ENCODE measurements at regions not wholly inside any gene's neighbourhood (a gene's known extent, or its start where the extent isn't known, plus 50 kb on each side); places are given as distances from the start of the nearest gene placed in this dataset.

DNA sequence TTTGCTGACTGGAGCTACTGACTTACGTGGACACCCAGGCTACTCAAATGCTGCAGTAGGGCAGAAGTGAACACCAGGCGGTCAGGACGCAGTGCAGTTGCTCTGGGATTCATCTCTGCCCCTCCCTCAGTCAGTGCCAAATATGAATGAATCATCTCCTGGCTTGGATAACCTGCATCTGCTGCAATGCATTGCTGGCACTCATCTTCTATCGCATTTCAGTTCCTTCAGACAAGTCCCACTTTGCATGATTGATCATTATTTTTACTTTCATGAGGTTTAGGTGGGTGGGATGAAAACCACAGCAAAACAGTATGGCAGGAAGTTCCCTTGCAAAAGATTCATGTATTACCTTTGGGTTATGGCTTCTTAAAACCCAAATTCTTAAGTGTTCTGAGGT, 224.6 kb upstream of the NRP1 start:
- H3K9me3 ChIP-seq (ENCODE audit: insufficient read depth, low read depth, low read length) = no peaks in the 10 kb centered on the region
- no peak overlapping the region for H3K18ac ChIP-seq (ENCODE audit: low read length)
- H3K27ac ChIP-seq (ENCODE audit: low read depth, low read length) = no peak overlapping the region
- no peaks in the 10 kb centered on the region for H3K36me3 ChIP-seq (ENCODE audit: control insufficient read depth in 1 of 2, insufficient read depth in 2 of 2, low read length in 2 of 2)
- no peaks in the 10 kb centered on the region for H3K79me1 ChIP-seq (ENCODE audit: low read length)
- H3K9ac ChIP-seq (ENCODE audit: low read length) = no peak overlapping the region
- H3K27me3 ChIP-seq (ENCODE audit: insufficient read depth, low read length) = no peaks in the 10 kb centered on the region
- H3K4me1 ChIP-seq (ENCODE audit: control insufficient read depth in 1 of 2, insufficient read depth in 2 of 2, low read length in 2 of 2) = peaks cover 0 to 3% of the 10 kb centered on the region in 2 experiments
- no peak overlapping the region for H3K4me2 ChIP-seq (ENCODE audit: low read length)
- no peak overlapping the region for H4K8ac ChIP-seq (ENCODE audit: low read depth, low read length)
- H2BK12ac ChIP-seq (ENCODE audit: low read length) = no peak overlapping the region
- no peak overlapping the region for H3K4me3 ChIP-seq (ENCODE audit: low read depth, low read length)
- no peak overlapping the region for H4K12ac ChIP-seq (ENCODE audit: low read depth, low read length)
- H2AK5ac ChIP-seq (ENCODE audit: low read length) = no peak overlapping the region
- H4K91ac ChIP-seq (ENCODE audit: low read depth, low read length) = no peak overlapping the region
- H2AFZ ChIP-seq (ENCODE audit: insufficient read depth, low read length, poor library complexity) = no peak overlapping the region
- no peaks in the 10 kb centered on the region for H3K79me2 ChIP-seq (ENCODE audit: control insufficient read depth, insufficient read depth, low read length, poor library complexity)
- H2BK5ac ChIP-seq (ENCODE audit: low read depth, low read length, poor library complexity) = no peak overlapping the region
- no peak overlapping the region for H2BK120ac ChIP-seq (ENCODE audit: insufficient read depth, low read length, poor library complexity)
- H3K4ac ChIP-seq (ENCODE audit: low read depth, low read length) = no peak overlapping the region
- DNase-seq = no peak
- no peak overlapping the region for H3K14ac ChIP-seq (ENCODE audit: low read length)
- WGBS (ENCODE audit: extremely low coverage, insufficient coverage, insufficient read length) = no CpG with 5 or more reads among the region's 4 CpGs
- H3K23ac ChIP-seq (ENCODE audit: low read length) = no peak overlapping the region

DNA sequence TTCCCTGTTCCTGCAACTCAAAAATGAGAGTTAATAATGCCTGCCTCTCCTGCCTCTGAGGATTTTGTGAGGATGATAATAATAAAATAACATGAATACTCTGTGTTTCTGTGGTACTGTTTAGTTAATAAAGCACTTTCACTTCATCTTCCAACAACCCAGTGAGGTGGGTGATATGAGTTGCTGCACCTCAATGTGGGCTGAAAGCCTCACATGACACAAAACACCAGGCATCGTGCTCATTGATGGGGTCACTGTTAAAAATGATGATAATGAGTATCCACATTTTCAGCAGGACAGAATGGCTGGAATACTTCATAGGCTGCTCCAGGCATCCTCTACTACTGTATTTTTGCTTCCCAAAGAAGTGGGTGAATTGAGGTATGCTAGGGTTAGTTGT, 222.8 kb upstream of the NRP1 start:
- Histone ChIP-seq H3K4me1 (ENCODE audit: control insufficient read depth in 1 of 2, insufficient read depth in 2 of 2, low read length in 2 of 2) (peaks cover 0 to 3% of the 10 kb centered on the region in 2 experiments), H2BK12ac (ENCODE audit: low read length) (no peak overlapping the region), H2BK120ac (ENCODE audit: insufficient read depth, low read length, poor library complexity) (no peak overlapping the region), H3K79me1 (ENCODE audit: low read length) (no peaks in the 10 kb centered on the region), H3K9ac (ENCODE audit: low read length) (no peak overlapping the region), H3K23ac (ENCODE audit: low read length) (no peak overlapping the region), H3K27me3 (ENCODE audit: insufficient read depth, low read length) (no peaks in the 10 kb centered on the region), H3K18ac (ENCODE audit: low read length) (no peak overlapping the region), H4K91ac (ENCODE audit: low read depth, low read length) (no peak overlapping the region), H3K4me2 (ENCODE audit: low read length) (no peak overlapping the region), H3K9me3 (ENCODE audit: insufficient read depth, low read depth, low read length) (peaks cover 2% of the 10 kb centered on the region), H3K4ac (ENCODE audit: low read depth, low read length) (no peak overlapping the region), H2BK5ac (ENCODE audit: low read depth, low read length, poor library complexity) (no peak overlapping the region), H3K14ac (ENCODE audit: low read length) (no peak overlapping the region), H3K79me2 (ENCODE audit: control insufficient read depth, insufficient read depth, low read length, poor library complexity) (no peaks in the 10 kb centered on the region), H4K8ac (ENCODE audit: low read depth, low read length) (no peak overlapping the region), H2AK5ac (ENCODE audit: low read length) (no peak overlapping the region), H3K27ac (ENCODE audit: low read depth, low read length) (no peak overlapping the region), H3K36me3 (ENCODE audit: control insufficient read depth in 1 of 2, insufficient read depth in 2 of 2, low read length in 2 of 2) (no peaks in the 10 kb centered on the region), H2AFZ (ENCODE audit: insufficient read depth, low read length, poor library complexity) (no peak overlapping the region), H4K12ac (ENCODE audit: low read depth, low read length) (no peak overlapping the region), H3K4me3 (ENCODE audit: low read depth, low read length) (no peak overlapping the region)
- DNase-seq = no peak
- WGBS (ENCODE audit: extremely low coverage, insufficient coverage, insufficient read length) = no CpG with 5 or more reads among the region's 1 CpG

DNA sequence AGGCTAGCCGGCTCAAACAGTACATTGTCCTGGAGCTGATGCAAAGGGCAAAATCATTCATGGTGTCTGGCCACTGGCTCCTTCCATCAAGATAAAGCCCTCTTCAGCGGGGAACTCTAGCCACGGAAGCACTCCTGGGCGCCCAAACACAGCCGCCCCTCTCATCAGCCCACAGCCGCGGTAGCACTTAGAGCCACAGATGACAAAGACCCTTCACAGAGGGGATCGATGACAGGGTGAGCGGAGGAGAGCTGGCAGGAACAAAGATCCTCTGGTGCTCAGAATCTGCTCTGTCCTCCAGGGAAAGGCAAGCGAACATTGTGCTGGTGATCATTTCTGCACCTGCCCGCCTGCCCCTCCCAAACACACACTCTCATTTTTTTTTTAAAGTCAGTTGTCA, 222.2 kb upstream of the NRP1 start:
- Histone ChIP-seq H4K91ac (ENCODE audit: low read depth, low read length) (no peak overlapping the region), H2AK5ac (ENCODE audit: low read length) (no peak overlapping the region), H3K18ac (ENCODE audit: low read length) (no peak overlapping the region), H3K4me1 (ENCODE audit: control insufficient read depth in 1 of 2, insufficient read depth in 2 of 2, low read length in 2 of 2) (peaks cover 0 to 3% of the 10 kb centered on the region in 2 experiments), H3K9me3 (ENCODE audit: insufficient read depth, low read depth, low read length) (peaks cover 2% of the 10 kb centered on the region), H3K4ac (ENCODE audit: low read depth, low read length) (no peak overlapping the region), H3K4me3 (ENCODE audit: low read depth, low read length) (no peak overlapping the region), H3K79me2 (ENCODE audit: control insufficient read depth, insufficient read depth, low read length, poor library complexity) (no peaks in the 10 kb centered on the region), H2BK12ac (ENCODE audit: low read length) (no peak overlapping the region), H3K4me2 (ENCODE audit: low read length) (no peak overlapping the region), H2BK120ac (ENCODE audit: insufficient read depth, low read length, poor library complexity) (no peak overlapping the region), H4K8ac (ENCODE audit: low read depth, low read length) (no peak overlapping the region), H3K79me1 (ENCODE audit: low read length) (no peaks in the 10 kb centered on the region), H3K14ac (ENCODE audit: low read length) (no peak overlapping the region), H3K27me3 (ENCODE audit: insufficient read depth, low read length) (no peaks in the 10 kb centered on the region), H3K27ac (ENCODE audit: low read depth, low read length) (no peak overlapping the region), H3K36me3 (ENCODE audit: control insufficient read depth in 1 of 2, insufficient read depth in 2 of 2, low read length in 2 of 2) (no peaks in the 10 kb centered on the region), H4K12ac (ENCODE audit: low read depth, low read length) (no peak overlapping the region), H2AFZ (ENCODE audit: insufficient read depth, low read length, poor library complexity) (no peak overlapping the region), H3K9ac (ENCODE audit: low read length) (no peak overlapping the region), H3K23ac (ENCODE audit: low read length) (no peak overlapping the region), H2BK5ac (ENCODE audit: low read depth, low read length, poor library complexity) (no peak overlapping the region)
- no peak for DNase-seq
- no CpG with 5 or more reads among the region's 11 CpGs for WGBS (ENCODE audit: extremely low coverage, insufficient coverage, insufficient read length)

DNA sequence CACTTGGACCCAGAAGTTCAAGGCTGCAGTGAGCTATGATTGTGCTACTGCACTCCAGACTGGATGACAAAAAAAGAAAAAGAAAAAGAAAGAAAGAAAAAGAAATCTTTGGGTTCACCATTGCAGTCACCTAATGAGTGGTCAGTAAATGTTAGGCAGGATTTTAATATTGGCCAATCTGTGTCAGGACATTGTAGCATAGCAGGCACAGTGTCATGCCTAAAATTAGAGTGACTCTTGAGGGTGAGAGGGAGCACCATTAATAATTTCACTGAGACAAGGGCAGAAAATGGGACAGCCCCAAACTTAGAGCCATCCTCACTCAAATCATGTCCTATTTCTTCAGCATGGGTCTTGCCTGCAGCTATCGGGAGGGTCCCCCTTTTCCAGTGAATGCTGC, 221.6 kb upstream of the NRP1 start:
- Histone ChIP-seq H3K18ac (ENCODE audit: low read length) (no peak overlapping the region), H3K27ac (ENCODE audit: low read depth, low read length) (no peak overlapping the region), H3K79me1 (ENCODE audit: low read length) (no peaks in the 10 kb centered on the region), H4K8ac (ENCODE audit: low read depth, low read length) (no peak overlapping the region), H2AFZ (ENCODE audit: insufficient read depth, low read length, poor library complexity) (no peak overlapping the region), H4K91ac (ENCODE audit: low read depth, low read length) (no peak overlapping the region), H3K4ac (ENCODE audit: low read depth, low read length) (no peak overlapping the region), H3K4me3 (ENCODE audit: low read depth, low read length) (no peak overlapping the region), H2AK5ac (ENCODE audit: low read length) (no peak overlapping the region), H3K23ac (ENCODE audit: low read length) (no peak overlapping the region), H3K4me1 (ENCODE audit: control insufficient read depth in 1 of 2, insufficient read depth in 2 of 2, low read length in 2 of 2) (peaks cover 0 to 3% of the 10 kb centered on the region in 2 experiments), H3K4me2 (ENCODE audit: low read length) (no peak overlapping the region), H4K12ac (ENCODE audit: low read depth, low read length) (no peak overlapping the region), H3K79me2 (ENCODE audit: control insufficient read depth, insufficient read depth, low read length, poor library complexity) (no peaks in the 10 kb centered on the region), H3K9ac (ENCODE audit: low read length) (no peak overlapping the region), H3K27me3 (ENCODE audit: insufficient read depth, low read length) (no peaks in the 10 kb centered on the region), H3K36me3 (ENCODE audit: control insufficient read depth in 1 of 2, insufficient read depth in 2 of 2, low read length in 2 of 2) (no peaks in the 10 kb centered on the region), H2BK12ac (ENCODE audit: low read length) (no peak overlapping the region), H2BK120ac (ENCODE audit: insufficient read depth, low read length, poor library complexity) (no peak overlapping the region), H3K9me3 (ENCODE audit: insufficient read depth, low read depth, low read length) (peaks cover 2% of the 10 kb centered on the region), H2BK5ac (ENCODE audit: low read depth, low read length, poor library complexity) (no peak overlapping the region), H3K14ac (ENCODE audit: low read length) (no peak overlapping the region)
- no CpG with 5 or more reads among the region's 1 CpG for WGBS (ENCODE audit: extremely low coverage, insufficient coverage, insufficient read length)
- no peak for DNase-seq

Measured in trophoblast cell (in vitro differentiated cells and primary cell).